ENCODE measurements at regions not wholly inside any gene's neighbourhood (a gene's known extent, or its start where the extent isn't known, plus 50 kb on each side); places are given as distances from the start of the nearest gene placed in this dataset.
"Not testable (repeated sequence)": the region's sequence is repeated elsewhere in the genome, so short reads cannot be mapped to it uniquely, and the experiment has no call there.

GRCh38 chr2:235105821-235106359 lies 154.1 kb downstream of the SH3BP4 start:
- DNase-seq, result no peak

- no peak for DNase-seq
Observed at GRCh38 chr2:235106874-235107639, 155.2 kb downstream of the SH3BP4 start.

GRCh38 chr2:235107640-235107951 lies 155.8 kb downstream of the SH3BP4 start:
- DNase-seq, result no peak

- not testable (repeated sequence) for DNase-seq
Observed at GRCh38 chr2:235109561-235109960, 157.7 kb downstream of the SH3BP4 start.

GRCh38 chr2:235112365-235112764 lies 160.5 kb downstream of the SH3BP4 start:
- DNase-seq, result no peak

GRCh38 chr2:235113854-235114253 lies 162.0 kb downstream of the SH3BP4 start:
- DNase-seq, result no peak

- no peak for DNase-seq
Observed at GRCh38 chr2:235114286-235114685, 162.5 kb downstream of the SH3BP4 start.

- no peak for DNase-seq
Observed at GRCh38 chr2:235115521-235115920, 163.7 kb downstream of the SH3BP4 start.

- DNase-seq, result no peak
Observed at GRCh38 chr2:235116885-235117492, 165.2 kb downstream of the SH3BP4 start.

- DNase-seq, result no peak
Observed at GRCh38 chr2:235126768-235127167, 175.0 kb downstream of the SH3BP4 start.

- no peak for DNase-seq
Observed at GRCh38 chr2:235127931-235128330, 176.1 kb downstream of the SH3BP4 start.

GRCh38 chr2:235129850-235130249 lies 178.0 kb downstream of the SH3BP4 start:
- no peak for DNase-seq

GRCh38 chr2:235131334-235132305 lies 179.8 kb downstream of the SH3BP4 start:
- DNase-seq, result no peak

GRCh38 chr2:235132651-235133050 lies 180.8 kb downstream of the SH3BP4 start:
- no peak for DNase-seq

GRCh38 chr2:235133837-235134236 lies 182.0 kb downstream of the SH3BP4 start:
- no peak for DNase-seq

GRCh38 chr2:235134420-235134819 lies 182.6 kb downstream of the SH3BP4 start:
- DNase-seq, result no peak

GRCh38 chr2:235135195-235135965 lies 183.6 kb downstream of the SH3BP4 start:
- no peak for DNase-seq

- peak; percentile 36 for DNase-seq
Observed at GRCh38 chr2:235135990-235136561, 184.3 kb downstream of the SH3BP4 start.

GRCh38 chr2:235138339-235138738 lies 186.5 kb downstream of the SH3BP4 start:
- no peak for DNase-seq

GRCh38 chr2:235139956-235140800 lies 188.4 kb downstream of the SH3BP4 start:
- DNase-seq, result no peak

GRCh38 chr2:235140801-235141081 lies 188.9 kb downstream of the SH3BP4 start:
- DNase-seq, result no peak

All from activated naive CD4-positive, alpha-beta T cell treated with anti-CD3 and anti-CD28 coated beads, Interleukin-2, amount 50 U/mL, for 16 hours (primary cell).